Pancreas (tissue), 10 donors: ENCODE measurements at regions not wholly inside any gene's neighbourhood (a gene's known extent, or its start where the extent isn't known, plus 50 kb on each side); places are given as distances from the start of the nearest gene placed in this dataset.

ENCODE experiments used
- ATAC-seq, 4 donors: fragments of 200-7000 bp; cut with Tn5 transposase; one replicate each; pipeline versions ENCODE4 v1.8.0 to v1.9.1; 2020; ENCODE audit warnings: mild to moderate bottlenecking in 4 of 4, moderate library complexity in 4 of 4
- DNase-seq, 6 donors: peaks; one replicate each; pipeline ENCODE4 v3.0.0-alpha.2; 2020
- FAIRE-seq: peaks from 2 replicates; lab custom pipeline; 2012; peaks lifted over from hg19 to GRCh38; lab: Jason Lieb, UNC
- H3K27ac ChIP-seq, 4 donors: fragments of 200-600 bp; sonication (generic); 1 replicate in 3 of 4; 2 replicates in 1 of 4; pipeline versions ENCODE4 v1.5.0 to v1.8.0; 2020
- H3K27me3 ChIP-seq, 4 donors: fragments of 200-600 bp; one replicate each; pipeline ENCODE4 v1.8.0; 2021
- H3K36me3 ChIP-seq, 3 donors: fragments of 200-600 bp; sonication (generic) in 1 of 3; one replicate each; pipeline versions ENCODE4 v1.5.0 to v1.8.0; 2020 to 2021
- H3K4me1 ChIP-seq, 3 donors: fragments of 200-600 bp; one replicate each; pipeline ENCODE4 v1.8.0; 2021
- H3K4me3 ChIP-seq, 4 donors: fragments of 200-600 bp; sonication (generic) in 2 of 4; one replicate each; pipeline versions ENCODE4 v1.5.0 to v1.8.0; 2020 to 2021
- H3K9me3 ChIP-seq, 4 donors: fragments of 200-600 bp; one replicate each; pipeline ENCODE4 v1.8.0; 2021
- CTCF ChIP-seq, 4 donors: fragments of 200-600 bp; sonication (generic) in 3 of 4; IDR thresholded peaks; one replicate each; pipeline versions ENCODE4 v1.5.0 to v1.8.0; 2021; ENCODE audit warnings: antibody characterized with exemption in 4 of 4
- WGBS, 2 donors: extraction: QIAGEN DNeasy Blood & Tissue Kit; methylation state at CpG; one replicate each; pipeline ENCODE4 v1.1.7; 2013; 5-methylcytosine and 5-hydroxymethylcytosine counted together
- intact Hi-C, 3 donors: fragments of 100-400 bp; cut with DNase I; formaldehyde crosslinking; loops; one replicate each; pipeline versions ENCODE4 v1.11.1 to v1.14.2; 2022
- donor health status: healthy with polysubstance abuse.
- donor health status: DM: no; HTN: no; CAD: no; lungs with moderate emphysema.
- donor health status: DM: no; HTN: no; CAD: no.
- donor health status: control.
- donor health status: control.
- donor health status: Bipolar disorder and iron deficiency.
- donor health status: DM: yes; HTN: yes; CAD: no.
- donor health status: DM: no; HTN: no; CAD: no.
- donor health status: DM: no; HTN: no; CAD: no.
- donor health status: DM: yes; HTN: yes; CAD: no.

- no peaks in the 10 kb centered on the region for H3K4me1 ChIP-seq
- ATAC-seq (no peak), DNase-seq (no peak), FAIRE-seq (no peak)
- H3K9me3 ChIP-seq, result no peaks in the 10 kb centered on the region
- H3K27ac ChIP-seq, result no peak overlapping the region
- H3K4me3 ChIP-seq, result no peak overlapping the region
- no peaks in the 10 kb centered on the region for H3K36me3 ChIP-seq
- 96% methylated on average over 1 of the region's 1 CpG for WGBS, 2 donors
- TF ChIP-seq CTCF (IDR thresholded peaks at IDR 0.05), result no peak
- H3K27me3 ChIP-seq, result no peaks in the 10 kb centered on the region
- intact Hi-C loops, result no loop called here
Observed at GRCh38 chr18:44590956-44591670, 89.6 kb upstream of the SETBP1 start.

- Histone ChIP-seq H3K4me3 (no peak overlapping the region), H3K36me3 (no peaks in the 10 kb centered on the region), H3K9me3 (no peaks in the 10 kb centered on the region), H3K27me3 (no peaks in the 10 kb centered on the region), H3K4me1 (no peaks in the 10 kb centered on the region), H3K27ac (no peak overlapping the region)
- no peak for DNase-seq
- no peak for ATAC-seq
- TF ChIP-seq CTCF (IDR thresholded peaks at IDR 0.05), result no peak
- intact Hi-C loops, result no loop called here
- 86 to 88% methylated on average over 2 of the region's 2 CpGs for WGBS, 2 donors
- FAIRE-seq, result no peak
Observed at GRCh38 chr18:44592639-44593038, 88.0 kb upstream of the SETBP1 start.

- intact Hi-C loops, result no loop called here
- no peak for TF ChIP-seq CTCF (IDR thresholded peaks at IDR 0.05)
- FAIRE-seq (no peak), ATAC-seq (peak in 2 of 4 donors; percentile 53 to 54), DNase-seq (no peak)
- Histone ChIP-seq H3K4me1 (no peaks in the 10 kb centered on the region), H3K27ac (no peak overlapping the region), H3K36me3 (no peaks in the 10 kb centered on the region), H3K4me3 (no peak overlapping the region), H3K27me3 (no peaks in the 10 kb centered on the region), H3K9me3 (no peaks in the 10 kb centered on the region)
- WGBS, 2 donors, result 63 to 74% methylated on average over 3 of the region's 3 CpGs
Observed at GRCh38 chr18:44594799-44595467, 85.8 kb upstream of the SETBP1 start.

GRCh38 chr18:44597797-44598196, 82.9 kb upstream of the SETBP1 start:
- ATAC-seq, result no peak
- FAIRE-seq, result no peak
- no peak overlapping the region for H3K27ac ChIP-seq
- no peaks in the 10 kb centered on the region for H3K36me3 ChIP-seq
- DNase-seq, result no peak
- no peaks in the 10 kb centered on the region for H3K4me1 ChIP-seq
- no peaks in the 10 kb centered on the region for H3K9me3 ChIP-seq
- no peaks in the 10 kb centered on the region for H3K27me3 ChIP-seq
- WGBS, 2 donors, result 91 to 96% methylated on average over 3 of the region's 3 CpGs
- H3K4me3 ChIP-seq, result no peak overlapping the region
- TF ChIP-seq CTCF (IDR thresholded peaks at IDR 0.05), result no peak
- intact Hi-C loops, result no loop called here

GRCh38 chr18:44598514-44598913, 82.2 kb upstream of the SETBP1 start:
- Histone ChIP-seq H3K9me3 (no peaks in the 10 kb centered on the region), H3K36me3 (no peaks in the 10 kb centered on the region), H3K27me3 (no peaks in the 10 kb centered on the region), H3K4me3 (no peak overlapping the region), H3K27ac (no peak overlapping the region), H3K4me1 (no peaks in the 10 kb centered on the region)
- DNase-seq (no peak), FAIRE-seq (no peak), ATAC-seq (no peak)
- TF ChIP-seq CTCF (IDR thresholded peaks at IDR 0.05), result no peak
- 87 to 91% methylated on average over 4 of the region's 4 CpGs for WGBS, 2 donors
- intact Hi-C loops, result no loop called here
